ENCODE measurements at regions not wholly inside any gene's neighbourhood (a gene's known extent, or its start where the extent isn't known, plus 50 kb on each side); places are given as distances from the start of the nearest gene placed in this dataset.

GRCh38 chr13:33723772-33724435, 94.0 kb upstream of the RFC3 start:
- DNase-seq, result peak; percentile 86

- DNase-seq, result no peak
Measured at GRCh38 chr13:33725340-33725739, 92.6 kb upstream of the RFC3 start.

DNA sequence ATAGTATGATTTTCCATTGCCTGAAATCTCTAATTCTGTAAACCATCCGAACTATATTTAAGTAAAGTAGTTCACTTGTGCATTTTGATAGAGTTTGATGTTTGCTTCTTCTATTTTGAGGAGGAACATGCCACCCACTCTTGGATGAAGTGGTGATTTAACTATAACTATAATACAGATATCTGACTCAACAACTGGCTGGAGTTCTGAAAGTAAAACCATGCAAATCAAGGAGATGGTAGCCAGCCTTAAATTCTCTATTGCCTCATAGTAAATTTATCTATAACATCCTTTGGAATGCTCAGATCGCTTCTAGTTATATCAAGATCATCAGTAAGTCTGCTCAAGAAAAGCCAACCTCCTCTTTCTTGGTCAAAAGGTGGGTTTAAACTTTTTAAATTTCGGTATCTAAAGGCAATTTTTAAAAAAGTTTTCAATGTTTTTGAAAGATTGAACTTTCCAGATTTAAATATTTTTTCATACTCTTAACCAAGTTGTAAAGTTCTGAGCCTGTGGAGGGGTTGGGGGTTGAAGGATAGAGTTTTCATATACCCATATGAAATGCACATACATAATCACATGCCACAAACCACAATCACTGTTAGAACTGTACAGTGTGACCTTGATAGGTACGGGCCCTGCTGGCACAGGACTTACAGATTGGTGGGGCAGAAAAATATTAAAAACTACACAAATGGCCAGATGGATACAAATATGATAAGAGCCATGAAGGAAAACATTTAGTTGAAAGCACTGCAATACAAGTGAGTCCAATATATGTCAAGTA, 90.5 kb upstream of the RFC3 start:
- DNase-seq, result no peak

DNA sequence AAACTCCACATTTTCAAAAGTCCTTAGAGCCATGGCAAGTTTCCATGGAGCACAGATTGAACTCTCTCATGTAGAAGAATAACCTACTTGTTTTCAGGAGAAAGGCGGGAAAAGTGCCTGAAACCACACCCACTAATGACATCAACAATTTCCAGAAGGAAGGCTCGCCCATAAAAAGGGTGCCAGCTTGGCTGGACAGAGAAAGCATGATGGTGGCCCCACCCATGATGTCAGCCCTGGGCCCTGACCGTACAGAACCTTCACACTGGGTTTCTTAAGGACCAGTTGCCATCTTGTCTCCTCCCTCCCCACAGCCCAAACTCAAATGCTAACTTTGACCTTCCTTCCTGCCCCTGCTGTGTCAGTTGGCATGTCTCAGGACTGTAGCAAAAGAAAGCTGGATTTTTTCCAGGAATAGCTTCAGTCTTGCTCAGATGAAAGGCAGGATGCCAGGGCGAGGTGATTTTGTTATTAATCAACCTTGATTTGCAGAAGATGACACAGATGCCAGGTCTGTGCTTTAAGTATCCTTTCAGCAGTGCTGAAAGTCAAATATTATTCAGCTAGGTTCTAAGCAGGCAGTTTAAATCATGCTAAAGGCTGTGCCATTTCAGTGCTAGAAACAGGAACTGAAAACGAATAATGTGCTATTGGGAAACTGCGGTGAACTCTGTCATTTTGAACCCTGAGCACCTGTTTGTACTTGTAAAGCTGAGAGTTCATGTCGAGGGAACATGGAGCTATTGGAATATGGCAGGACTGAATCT, 89.5 kb upstream of the RFC3 start:
- no peak for DNase-seq

DNA sequence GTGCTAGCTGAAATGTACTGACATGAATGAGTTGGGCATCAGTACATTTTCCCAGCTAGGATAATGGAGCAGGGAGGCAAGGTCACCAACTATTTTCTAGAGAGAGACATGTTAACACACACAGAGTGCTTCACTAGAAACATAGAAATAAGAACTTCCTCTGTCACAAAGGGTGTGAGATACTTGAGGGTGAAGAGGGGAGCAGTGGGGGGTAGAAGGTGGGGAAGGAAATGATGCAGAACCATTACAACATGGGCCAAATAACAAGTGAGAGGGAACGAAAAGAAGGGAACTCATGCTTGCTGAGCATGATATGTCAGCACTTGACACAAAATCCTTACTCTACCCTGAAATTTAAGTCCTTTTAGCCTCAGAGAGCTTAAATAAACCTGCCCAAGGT, 87.8 kb upstream of the RFC3 start:
- DNase-seq, result no peak

GRCh38 chr13:33730619-33731018, 87.3 kb upstream of the RFC3 start:
- DNase-seq, result no peak

GRCh38 chr13:33735276-33735675, 82.7 kb upstream of the RFC3 start:
- no peak for DNase-seq

GRCh38 chr13:33739254-33739653, 78.7 kb upstream of the RFC3 start:
- no peak for DNase-seq

GRCh38 chr13:33740134-33740538, 77.8 kb upstream of the RFC3 start:
- no peak for DNase-seq

- no peak for DNase-seq
Measured at GRCh38 chr13:33742321-33742720, 75.6 kb upstream of the RFC3 start.

DNA sequence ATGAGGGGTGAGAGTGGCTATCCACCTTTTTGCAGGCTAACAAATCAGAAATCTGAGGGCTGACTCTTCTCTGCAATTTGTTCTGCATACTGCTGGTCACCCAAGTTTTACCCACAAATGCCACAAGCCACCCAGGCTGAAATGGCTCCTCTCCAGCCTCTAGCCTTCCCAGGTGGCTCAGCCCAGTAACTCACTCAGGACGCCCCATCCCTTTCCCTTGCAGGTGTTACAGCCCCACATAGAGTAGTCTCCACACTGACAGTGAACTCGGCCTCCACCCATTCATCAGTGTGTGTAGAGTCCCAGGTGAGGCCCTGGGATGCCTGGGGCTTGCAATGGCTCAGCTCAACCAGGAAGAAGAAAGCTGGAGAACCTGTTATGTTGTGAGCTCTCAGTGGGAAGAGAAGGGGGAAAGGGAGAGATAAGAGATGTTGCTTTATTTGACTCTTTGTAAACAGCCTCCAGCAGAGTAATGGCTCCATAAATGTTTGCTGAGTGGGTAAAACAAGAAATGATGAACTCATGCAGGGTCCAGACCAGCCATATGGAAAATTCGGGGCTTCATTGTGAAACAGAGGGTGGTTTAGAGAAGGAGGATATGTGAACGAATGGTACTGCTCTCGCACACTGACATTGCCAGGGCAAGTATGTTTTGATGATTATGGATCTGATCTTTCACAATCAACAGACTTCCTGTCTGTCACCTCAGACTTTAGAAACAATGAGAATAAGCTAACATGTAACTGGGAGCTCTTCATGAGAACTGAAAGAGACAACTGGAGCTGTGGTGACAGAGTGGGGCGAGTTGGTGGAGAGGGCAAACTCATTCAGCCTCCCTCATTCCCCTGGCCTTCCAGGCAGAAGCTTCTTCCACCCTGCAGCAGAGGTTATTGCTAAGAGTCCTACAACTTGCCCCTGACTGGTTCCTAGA, 74.2 kb upstream of the RFC3 start:
- DNase-seq, result peak; percentile 62

- DNase-seq, result peak; percentile 86
Measured at GRCh38 chr13:33744589-33745369, 73.2 kb upstream of the RFC3 start.

GRCh38 chr13:33745370-33746324, 72.3 kb upstream of the RFC3 start:
- peak; percentile 94 for DNase-seq

- no peak for DNase-seq
Measured at GRCh38 chr13:33746867-33747266, 71.1 kb upstream of the RFC3 start.

DNA sequence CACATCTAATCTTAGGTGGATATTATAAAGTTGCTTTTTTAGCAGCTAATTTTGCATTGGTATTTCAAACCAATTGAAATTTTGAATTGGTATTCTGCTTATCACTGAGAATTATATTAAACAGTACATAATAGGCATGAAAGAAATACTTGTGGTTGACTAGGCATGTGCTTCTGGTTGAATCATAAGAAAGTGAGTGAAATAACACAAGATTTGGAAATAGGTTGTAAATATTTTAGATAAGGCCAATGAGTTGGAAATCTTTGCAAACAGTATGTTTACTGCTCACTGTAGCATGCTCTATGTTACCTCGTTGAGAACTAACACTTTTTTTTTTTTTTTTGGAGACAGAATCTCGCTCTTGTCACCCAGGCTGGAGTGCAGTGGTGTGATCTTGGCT, 66.8 kb upstream of the RFC3 start:
- no peak for DNase-seq

GRCh38 chr13:33752094-33752493, 65.9 kb upstream of the RFC3 start:
- DNase-seq, result no peak

GRCh38 chr13:33752597-33752996, 65.4 kb upstream of the RFC3 start:
- DNase-seq, result no peak

DNA sequence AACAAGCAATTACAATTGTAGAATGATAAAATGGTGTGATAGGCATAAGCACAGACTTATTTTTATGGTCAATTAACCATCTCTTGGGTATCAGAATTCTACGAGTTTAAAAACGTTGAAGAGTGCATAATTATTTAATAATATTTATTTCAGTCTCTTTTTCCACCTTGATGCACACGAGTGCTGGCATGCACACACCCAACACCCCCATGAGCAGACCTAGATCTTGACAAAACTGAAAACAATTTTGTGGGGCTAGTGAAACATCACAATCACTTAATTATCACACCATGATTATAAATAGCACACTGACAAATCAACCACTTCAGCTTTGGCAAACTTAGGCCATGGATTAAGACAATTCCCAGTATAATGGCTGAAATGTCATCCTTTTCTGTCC, 61.0 kb upstream of the RFC3 start:
- DNase-seq, result no peak

GRCh38 chr13:33757713-33758112, 60.2 kb upstream of the RFC3 start:
- peak; percentile 36 for DNase-seq

DNA sequence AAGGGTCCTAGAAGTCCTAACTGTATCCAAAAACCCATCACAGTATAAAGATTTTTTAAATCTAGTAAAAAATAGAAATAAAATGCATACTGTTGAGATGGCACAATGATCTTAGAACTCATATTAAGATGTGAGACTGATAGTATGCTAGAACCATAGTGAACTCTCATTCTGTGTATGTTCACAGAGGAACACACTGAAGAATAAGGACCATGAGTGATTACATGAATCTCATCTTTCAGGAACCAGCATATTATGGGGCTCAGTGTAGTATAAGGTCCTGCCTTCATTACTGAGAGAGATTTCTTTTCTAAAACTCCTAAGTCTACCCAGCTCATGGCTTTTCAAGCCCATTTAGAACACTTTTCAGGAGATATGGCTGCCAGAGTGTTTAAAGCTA, 59.8 kb upstream of the RFC3 start:
- DNase-seq, result no peak

- peak; percentile 95 for DNase-seq
Measured at GRCh38 chr13:33761740-33762139, 56.2 kb upstream of the RFC3 start.
